Nephron (organoid): ENCODE measurements at regions not wholly inside any gene's neighbourhood (a gene's known extent, or its start where the extent isn't known, plus 50 kb on each side); places are given as distances from the start of the nearest gene placed in this dataset.

Experiments
- H3K27ac Mint-ChIP-seq, 3 experiments: 2 replicates each; pipeline ENCODE4 v1.8.0; 2020; ENCODE audit warnings: mixed read lengths in 3 of 3, mild to moderate bottlenecking in 2 of 3, moderate library complexity in 1 of 3
- H3K27me3 Mint-ChIP-seq: 2 replicates; pipeline ENCODE4 v1.8.0; 2021; ENCODE audit warnings: low read depth, mild to moderate bottlenecking, moderate library complexity, mixed read lengths
- H3K36me3 Mint-ChIP-seq: 2 replicates; pipeline ENCODE4 v1.8.0; 2020; ENCODE audit warnings: low read depth, mixed read lengths
- H3K4me1 Mint-ChIP-seq: 2 replicates; pipeline ENCODE4 v1.8.0; 2020; ENCODE audit warnings: mixed read lengths
- H3K4me3 Mint-ChIP-seq, 3 experiments: 2 replicates each; pipeline ENCODE4 v1.8.0; 2020; ENCODE audit warnings: mild to moderate bottlenecking in 3 of 3, mixed read lengths in 3 of 3, moderate library complexity in 2 of 3
- H3K9me3 Mint-ChIP-seq: 2 replicates; pipeline ENCODE4 v1.8.0; 2020; ENCODE audit warnings: mixed read lengths
- TF ChIP-seq, protein P1 (sequence below), 3 experiments: fragments of 200-600 bp; sonication (generic); IDR thresholded peaks; one replicate each; pipeline ENCODE4 v1.5.0; 2021; ENCODE audit warnings: antibody characterized with exemption in 3 of 3; ENCODE audit not compliant: unreplicated experiment in 3 of 3

DNA sequence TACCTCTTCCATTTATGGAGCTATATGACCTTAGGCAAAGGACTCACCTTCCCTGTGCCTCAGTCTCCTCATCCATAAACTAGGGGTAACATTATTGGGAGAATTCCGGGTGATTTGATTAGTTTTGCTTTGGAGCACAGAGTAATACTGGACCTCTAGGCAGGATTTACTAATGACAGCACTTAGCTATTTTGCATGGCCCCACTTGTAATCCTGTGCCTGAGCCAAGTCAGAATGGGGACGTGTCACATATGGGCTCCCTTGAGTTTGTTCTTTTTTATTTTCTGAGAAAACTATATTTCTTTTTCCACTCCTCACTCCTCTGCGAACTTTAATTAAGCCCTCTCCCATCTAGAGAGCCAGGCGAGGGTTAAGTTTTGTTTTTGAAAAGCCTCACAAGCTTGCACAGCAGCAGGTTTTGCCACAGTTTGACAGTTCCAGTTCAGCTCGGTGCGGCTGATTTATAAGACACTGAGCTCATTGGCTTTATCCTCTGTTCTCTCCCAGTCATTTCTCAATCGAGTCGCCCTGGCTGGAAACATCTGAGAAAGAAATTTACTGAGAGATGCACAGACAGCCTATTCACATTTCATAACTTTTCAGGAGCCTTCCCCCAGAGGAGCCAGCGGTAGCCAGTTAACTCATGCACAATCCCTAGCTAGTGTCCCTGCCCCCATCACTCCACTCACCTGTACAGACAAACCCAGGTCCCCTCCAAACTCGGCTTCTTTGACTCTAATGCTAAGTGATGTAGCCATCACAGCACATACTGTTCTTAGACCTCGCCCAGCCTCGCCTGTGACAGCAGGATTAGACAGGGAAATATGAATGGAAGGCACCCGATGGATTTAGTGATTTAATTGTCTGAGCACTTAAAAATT, 441.9 kb upstream of the NPVF start:
- peaks cover 11% of the 10 kb centered on the region for H3K27me3 Mint-ChIP-seq
- H3K27ac Mint-ChIP-seq = peak overlapping the region; percentile 94 to 99 (median 98)
- TF ChIP-seq, protein P1, sequence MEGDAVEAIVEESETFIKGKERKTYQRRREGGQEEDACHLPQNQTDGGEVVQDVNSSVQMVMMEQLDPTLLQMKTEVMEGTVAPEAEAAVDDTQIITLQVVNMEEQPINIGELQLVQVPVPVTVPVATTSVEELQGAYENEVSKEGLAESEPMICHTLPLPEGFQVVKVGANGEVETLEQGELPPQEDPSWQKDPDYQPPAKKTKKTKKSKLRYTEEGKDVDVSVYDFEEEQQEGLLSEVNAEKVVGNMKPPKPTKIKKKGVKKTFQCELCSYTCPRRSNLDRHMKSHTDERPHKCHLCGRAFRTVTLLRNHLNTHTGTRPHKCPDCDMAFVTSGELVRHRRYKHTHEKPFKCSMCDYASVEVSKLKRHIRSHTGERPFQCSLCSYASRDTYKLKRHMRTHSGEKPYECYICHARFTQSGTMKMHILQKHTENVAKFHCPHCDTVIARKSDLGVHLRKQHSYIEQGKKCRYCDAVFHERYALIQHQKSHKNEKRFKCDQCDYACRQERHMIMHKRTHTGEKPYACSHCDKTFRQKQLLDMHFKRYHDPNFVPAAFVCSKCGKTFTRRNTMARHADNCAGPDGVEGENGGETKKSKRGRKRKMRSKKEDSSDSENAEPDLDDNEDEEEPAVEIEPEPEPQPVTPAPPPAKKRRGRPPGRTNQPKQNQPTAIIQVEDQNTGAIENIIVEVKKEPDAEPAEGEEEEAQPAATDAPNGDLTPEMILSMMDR (IDR thresholded peaks at IDR 0.05; ENCODE audit: unreplicated experiment in 3 of 3) = no peak
- peak overlapping the region; percentile 28 to 44 (median 38) for H3K4me3 Mint-ChIP-seq
- H3K9me3 Mint-ChIP-seq = no peaks in the 10 kb centered on the region
- no peaks in the 10 kb centered on the region for H3K36me3 Mint-ChIP-seq
- H3K4me1 Mint-ChIP-seq = peaks cover 77% of the 10 kb centered on the region

DNA sequence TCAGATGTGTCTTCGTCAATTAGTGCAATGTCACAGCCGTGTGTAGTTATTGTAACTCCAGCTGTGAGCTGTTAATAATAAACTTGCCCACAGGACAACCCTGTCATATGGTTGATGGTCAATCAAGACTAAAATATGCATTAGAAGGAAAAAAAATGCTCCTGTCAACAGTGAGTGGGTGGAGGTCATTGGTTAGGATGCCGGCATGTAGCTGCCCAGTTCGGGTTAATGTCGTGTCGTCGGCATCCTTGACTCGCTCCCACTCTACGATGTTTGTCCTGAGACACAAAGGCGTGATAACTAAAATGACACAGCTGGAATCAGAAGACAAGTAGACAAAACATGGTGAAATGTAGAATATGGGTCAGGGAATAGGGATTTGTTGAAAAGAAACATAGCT, 442.8 kb upstream of the NPVF start:
- Mint-ChIP-seq H3K36me3 (no peaks in the 10 kb centered on the region), H3K9me3 (no peaks in the 10 kb centered on the region), H3K27me3 (peaks cover 11% of the 10 kb centered on the region), H3K4me1 (peaks cover 68% of the 10 kb centered on the region), H3K27ac (peak overlapping the region; percentile 94 to 99 (median 98)), H3K4me3 (peak overlapping the region in 2 of 3 experiments; percentile 39 to 48)
- TF ChIP-seq, protein P1 (IDR thresholded peaks at IDR 0.05; ENCODE audit: unreplicated experiment in 3 of 3) = no peak

DNA sequence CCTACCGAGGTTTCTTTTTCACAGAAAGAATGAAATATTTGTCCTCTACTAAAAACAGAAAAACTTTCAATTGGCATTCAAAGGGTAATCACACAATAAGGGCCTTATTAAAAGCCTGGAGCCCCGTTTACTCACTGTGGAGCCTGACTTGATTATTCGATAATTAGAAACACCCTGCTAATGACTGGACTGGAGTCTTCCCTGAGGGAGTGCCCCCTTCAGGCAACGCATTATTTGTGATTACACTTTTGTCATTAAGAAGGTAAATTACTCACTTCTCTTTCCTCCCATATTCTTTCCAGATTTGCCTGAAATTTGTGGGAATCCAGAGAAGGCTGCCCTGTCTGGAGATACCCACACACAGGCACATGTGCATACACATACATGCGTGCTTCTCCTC, 444.2 kb upstream of the NPVF start:
- Mint-ChIP-seq H3K4me3 (no peak overlapping the region), H3K27ac (peak overlapping the region; percentile 65 to 99 (median 89)), H3K27me3 (peaks cover 11% of the 10 kb centered on the region), H3K9me3 (no peaks in the 10 kb centered on the region), H3K4me1 (peaks cover 73% of the 10 kb centered on the region), H3K36me3 (no peaks in the 10 kb centered on the region)
- TF ChIP-seq, protein P1 (IDR thresholded peaks at IDR 0.05; ENCODE audit: unreplicated experiment in 3 of 3) = no peak

DNA sequence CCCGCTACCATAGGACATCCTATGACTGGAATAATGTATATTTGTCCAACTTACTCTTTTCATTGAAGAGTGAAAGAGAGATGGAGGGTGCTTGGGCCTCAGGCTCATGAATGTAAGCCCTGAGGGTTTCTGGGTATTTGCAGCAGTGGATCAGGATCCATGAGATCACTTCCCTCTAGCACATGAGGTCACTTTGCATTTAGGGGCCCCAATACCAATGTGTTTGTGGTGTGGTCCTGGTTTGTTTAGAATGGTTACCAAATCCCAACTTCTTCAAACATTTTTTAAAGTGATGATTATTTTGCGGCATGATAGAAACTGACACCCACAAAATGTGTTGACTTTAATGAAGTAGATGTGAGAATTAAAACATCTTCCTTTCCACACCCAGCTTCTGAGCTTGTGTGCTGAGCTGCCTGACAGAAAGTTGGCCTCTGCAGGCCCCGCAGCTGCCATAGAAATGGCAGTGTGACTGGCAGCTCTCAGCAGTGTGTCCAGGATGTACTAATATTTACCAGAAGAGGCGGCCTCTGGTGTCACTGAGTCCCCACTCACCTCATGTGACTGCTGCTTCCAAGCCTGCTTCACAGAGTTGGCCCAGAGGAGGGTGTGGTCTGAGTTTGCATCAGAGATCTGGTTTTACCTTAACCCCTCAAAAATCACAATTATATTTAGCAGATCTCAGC, 447.6 kb upstream of the NPVF start:
- peak overlapping the region; percentile 30 to 73 (median 73) for H3K27ac Mint-ChIP-seq

DNA sequence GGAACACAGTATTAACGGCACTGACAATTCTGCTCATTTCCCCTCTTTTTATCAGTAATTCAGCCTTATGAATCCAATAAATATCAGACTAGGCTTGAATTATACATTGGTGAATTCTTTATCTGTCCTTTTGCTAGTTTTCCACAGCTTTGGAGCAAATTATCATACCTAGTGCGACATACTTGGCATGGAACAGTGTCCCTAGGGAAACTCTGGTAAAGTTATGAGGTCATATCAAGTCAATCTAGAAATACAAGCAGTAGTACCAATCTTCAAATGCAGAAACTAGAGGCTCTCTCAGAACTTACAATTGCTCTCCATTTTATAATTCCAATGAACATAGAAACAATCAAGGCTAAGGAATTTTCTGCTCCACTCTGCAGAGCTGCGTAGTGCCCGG, 449.3 kb upstream of the NPVF start:
- TF ChIP-seq, protein P1 (IDR thresholded peaks at IDR 0.05; ENCODE audit: unreplicated experiment in 3 of 3) = no peak
- peak overlapping the region; percentile 28 to 73 (median 33) for H3K27ac Mint-ChIP-seq
- H3K36me3 Mint-ChIP-seq = peaks cover 4% of the 10 kb centered on the region
- no peak overlapping the region for H3K4me3 Mint-ChIP-seq
- peaks cover 5% of the 10 kb centered on the region for H3K27me3 Mint-ChIP-seq
- peaks cover 2% of the 10 kb centered on the region for H3K9me3 Mint-ChIP-seq
- H3K4me1 Mint-ChIP-seq = peaks cover 58% of the 10 kb centered on the region

More for the DNA sequence above, 447.6 kb upstream of the NPVF start:
- Mint-ChIP-seq H3K9me3 (no peaks in the 10 kb centered on the region), H3K36me3 (no peaks in the 10 kb centered on the region), H3K4me1 (peaks cover 71% of the 10 kb centered on the region), H3K4me3 (no peak overlapping the region), H3K27me3 (peaks cover 5% of the 10 kb centered on the region)
- TF ChIP-seq, protein P1 (IDR thresholded peaks at IDR 0.05; ENCODE audit: unreplicated experiment in 3 of 3) = no peak
